AG10803 (cell line): ENCODE measurements at regions not wholly inside any gene's neighbourhood (a gene's known extent, or its start where the extent isn't known, plus 50 kb on each side); places are given as distances from the start of the nearest gene placed in this dataset.

Source experiments
- DNase-seq: peaks from one replicate; pipeline ENCODE4 v3.0.0; 2010; ENCODE audit warnings: low read depth
- H3K4me3 ChIP-seq: 2 replicates; pipeline ENCODE4 v1.5.1; 2011; ENCODE audit warnings: mild to moderate bottlenecking, low read length, control low read depth
- CTCF ChIP-seq: conservative IDR thresholded peaks from 2 replicates; pipeline ENCODE4 v1.5.1; 2011; ENCODE audit warnings: mild to moderate bottlenecking, low read length, control low read depth, inconsistent platforms

- no peak overlapping the region for H3K4me3 ChIP-seq
- no peak for TF ChIP-seq CTCF
- no peak for DNase-seq
These were observed 1109.3 kb downstream of the ROBO2 start for GRCh38 chr3:78148986-78149717.

GRCh38 chr3:78153973-78154372, 1114.1 kb downstream of the ROBO2 start:
- no peak for TF ChIP-seq CTCF
- no peak overlapping the region for H3K4me3 ChIP-seq
- no peak for DNase-seq

- H3K4me3 ChIP-seq: no peak overlapping the region
- no peak for TF ChIP-seq CTCF
- DNase-seq: no peak
These were observed 1114.8 kb downstream of the ROBO2 start for GRCh38 chr3:78154521-78155186.

- TF ChIP-seq CTCF: no peak
- DNase-seq: no peak
- no peak overlapping the region for H3K4me3 ChIP-seq
These were observed 1121.8 kb downstream of the ROBO2 start for GRCh38 chr3:78161736-78162135.

- no peak for DNase-seq
- no peak for TF ChIP-seq CTCF
- no peak overlapping the region for H3K4me3 ChIP-seq
These were observed 1123.5 kb downstream of the ROBO2 start for GRCh38 chr3:78163379-78163778.

- no peak overlapping the region for H3K4me3 ChIP-seq
- no peak; the same call in 1 of the 2 replicates for TF ChIP-seq CTCF
- no peak for DNase-seq
These were observed 1126.0 kb downstream of the ROBO2 start for GRCh38 chr3:78165876-78166275.

- no peak for DNase-seq
- no peak overlapping the region for H3K4me3 ChIP-seq
- TF ChIP-seq CTCF: no peak
These were observed 1134.9 kb downstream of the ROBO2 start for GRCh38 chr3:78174821-78175220.
